ENCODE measurements at regions not wholly inside any gene's neighbourhood (a gene's known extent, or its start where the extent isn't known, plus 50 kb on each side); places are given as distances from the start of the nearest gene placed in this dataset.

DNA sequence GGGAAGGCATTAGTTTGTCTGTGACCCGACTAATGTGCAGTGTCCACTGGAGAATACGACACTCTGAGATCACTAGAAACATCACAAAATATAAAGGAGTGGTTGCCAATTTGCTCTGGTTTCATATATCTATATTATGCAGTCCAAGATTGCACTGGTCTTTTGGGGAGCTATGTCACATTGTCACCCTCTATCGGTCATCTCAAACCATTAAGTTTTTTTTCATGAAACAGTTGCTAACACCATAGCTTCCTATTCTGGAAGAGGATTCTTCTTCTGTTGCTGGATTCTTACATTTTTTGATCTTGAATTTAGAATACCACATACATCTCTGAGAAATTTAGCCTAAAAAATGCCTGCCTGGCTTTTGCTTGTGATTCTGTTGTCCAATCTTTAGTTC, 168.6 kb downstream of the LACC1 start:
- TF ChIP-seq, protein P1, sequence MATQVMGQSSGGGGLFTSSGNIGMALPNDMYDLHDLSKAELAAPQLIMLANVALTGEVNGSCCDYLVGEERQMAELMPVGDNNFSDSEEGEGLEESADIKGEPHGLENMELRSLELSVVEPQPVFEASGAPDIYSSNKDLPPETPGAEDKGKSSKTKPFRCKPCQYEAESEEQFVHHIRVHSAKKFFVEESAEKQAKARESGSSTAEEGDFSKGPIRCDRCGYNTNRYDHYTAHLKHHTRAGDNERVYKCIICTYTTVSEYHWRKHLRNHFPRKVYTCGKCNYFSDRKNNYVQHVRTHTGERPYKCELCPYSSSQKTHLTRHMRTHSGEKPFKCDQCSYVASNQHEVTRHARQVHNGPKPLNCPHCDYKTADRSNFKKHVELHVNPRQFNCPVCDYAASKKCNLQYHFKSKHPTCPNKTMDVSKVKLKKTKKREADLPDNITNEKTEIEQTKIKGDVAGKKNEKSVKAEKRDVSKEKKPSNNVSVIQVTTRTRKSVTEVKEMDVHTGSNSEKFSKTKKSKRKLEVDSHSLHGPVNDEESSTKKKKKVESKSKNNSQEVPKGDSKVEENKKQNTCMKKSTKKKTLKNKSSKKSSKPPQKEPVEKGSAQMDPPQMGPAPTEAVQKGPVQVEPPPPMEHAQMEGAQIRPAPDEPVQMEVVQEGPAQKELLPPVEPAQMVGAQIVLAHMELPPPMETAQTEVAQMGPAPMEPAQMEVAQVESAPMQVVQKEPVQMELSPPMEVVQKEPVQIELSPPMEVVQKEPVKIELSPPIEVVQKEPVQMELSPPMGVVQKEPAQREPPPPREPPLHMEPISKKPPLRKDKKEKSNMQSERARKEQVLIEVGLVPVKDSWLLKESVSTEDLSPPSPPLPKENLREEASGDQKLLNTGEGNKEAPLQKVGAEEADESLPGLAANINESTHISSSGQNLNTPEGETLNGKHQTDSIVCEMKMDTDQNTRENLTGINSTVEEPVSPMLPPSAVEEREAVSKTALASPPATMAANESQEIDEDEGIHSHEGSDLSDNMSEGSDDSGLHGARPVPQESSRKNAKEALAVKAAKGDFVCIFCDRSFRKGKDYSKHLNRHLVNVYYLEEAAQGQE (IDR thresholded peaks at IDR 0.05; ENCODE audit: insufficient read depth in 1 of 2, low read depth in 2 of 2, low read length in 2 of 2), result no peak
- TF ChIP-seq POLR2AphosphoS5 (IDR thresholded peaks at IDR 0.05; ENCODE audit: low read depth, low read length) (no peak), TAF1 (IDR thresholded peaks at IDR 0.05; ENCODE audit: borderline replicate concordance, insufficient read depth, low read length) (no peak)

All from PFSK-1 (cell line).